GM12878 (cell line): ENCODE measurements at regions not wholly inside any gene's neighbourhood (a gene's known extent, or its start where the extent isn't known, plus 50 kb on each side); places are given as distances from the start of the nearest gene placed in this dataset.

ENCODE experiments used
- ATAC-seq: fragments of 200-7000 bp; cut with Tn5 transposase; 3 replicates; pipeline ENCODE4 v1.9.1; 2020; ENCODE audit warnings: mild to moderate bottlenecking, moderate library complexity
- BruUV-seq: library from RNA; stranded (reverse); fragments of 400-500 nt; replicated peaks from 2 replicates; lab custom pipeline; 2021; lab: Mats Ljungman, UMichigan
- CTCF ChIA-PET: fragments of 300-600 bp; sonication (Branson Sonifier 250); formaldehyde crosslinking; extraction: SDS; loops from one replicate; lab custom pipeline; 2021; ENCODE audit warnings: inconsistent platforms; lab: Yijun Ruan, JAX
- POLR2A ChIA-PET: fragments of 350-600 bp; formaldehyde crosslinking; extraction: SDS; loops from one replicate; lab custom pipeline; 2021; ENCODE audit warnings: inconsistent platforms; lab: Charles Lee
- RAD21 ChIA-PET: fragments of 300-600 bp; sonication (Branson Sonifier 250); formaldehyde crosslinking; loops from one replicate; lab custom pipeline; 2023; ENCODE audit warnings: antibody characterized with exemption; ENCODE audit not compliant: unreplicated experiment; lab: Charles Lee
- SMC1A ChIA-PET: fragments of 300-600 bp; sonication (Branson Sonifier 250); formaldehyde crosslinking; loops from one replicate; lab custom pipeline; 2023; ENCODE audit not compliant: unreplicated experiment, uncharacterized antibody; lab: Charles Lee
- DNase-seq: peaks from one replicate; pipeline ENCODE4 v3.0.0-alpha.2; 2011; ENCODE audit warnings: low read depth, low spot score
- FAIRE-seq: peaks from 3 replicates; lab custom pipeline; 2011; peaks lifted over from hg19 to GRCh38; lab: Jason Lieb, UNC
- H2AFZ ChIP-seq: 2 replicates; pipeline ENCODE4 v1.6.0; 2011; ENCODE audit warnings: low read depth, low read length, control low read depth; ENCODE audit not compliant: control insufficient read depth
- H3K27ac ChIP-seq: 2 replicates; pipeline ENCODE4 v1.5.1; 2011; ENCODE audit warnings: control low read depth; ENCODE audit not compliant: control insufficient read depth, insufficient read depth
- H3K27me3 ChIP-seq, 2 experiments: replicated peaks in 1 of 2; 2 replicates each; pipeline versions ENCODE4 v1.6.0 to v1.6.1; 2011; ENCODE audit warnings: low read length in 1 of 2; ENCODE audit not compliant: control insufficient read depth in 2 of 2, insufficient read depth in 2 of 2
- H3K36me3 ChIP-seq, 2 experiments: 2 replicates each; pipeline ENCODE4 v1.5.1; 2011; ENCODE audit warnings: low read length in 1 of 2; ENCODE audit not compliant: control insufficient read depth in 2 of 2, insufficient read depth in 2 of 2
- H3K4me1 ChIP-seq: 2 replicates; pipeline ENCODE4 v1.6.1; 2011; ENCODE audit warnings: mild to moderate bottlenecking, low read length, moderate library complexity, mixed read lengths; ENCODE audit not compliant: control insufficient read depth, insufficient read depth
- H3K4me2 ChIP-seq: 2 replicates; pipeline ENCODE4 v1.6.0; 2011; ENCODE audit warnings: control low read depth; ENCODE audit not compliant: control insufficient read depth, insufficient read depth
- H3K4me3 ChIP-seq: fragments of 200-600 bp; sonication (generic); 2 replicates; pipeline ENCODE4 v1.5.1; 2016
- H3K79me2 ChIP-seq: 2 replicates; pipeline ENCODE4 v1.6.0; 2011; ENCODE audit warnings: low read length; ENCODE audit not compliant: control insufficient read depth, insufficient read depth
- H3K9ac ChIP-seq: 2 replicates; pipeline ENCODE4 v1.8.0; 2011; ENCODE audit warnings: low read length, control low read depth, mixed read lengths; ENCODE audit not compliant: control insufficient read depth, insufficient read depth
- H3K9me3 ChIP-seq: replicated peaks from 3 replicates; pipeline ENCODE4 v1.5.1; 2011; ENCODE audit warnings: mild to moderate bottlenecking, low read length; ENCODE audit not compliant: control insufficient read depth, insufficient read depth
- H4K20me1 ChIP-seq: 2 replicates; pipeline ENCODE4 v1.6.0; 2011; ENCODE audit not compliant: control insufficient read depth, insufficient read depth
- CBX5 ChIP-seq: sonication (generic); IDR thresholded peaks from 2 replicates; pipeline ENCODE4 v1.6.1; 2016; ENCODE audit warnings: low read depth, moderate library complexity, mild to moderate bottlenecking, inconsistent platforms
- CEBPZ ChIP-seq: fragments of 150-350 bp; IDR thresholded peaks from 2 replicates; pipeline ENCODE4 v1.6.1; 2016; ENCODE audit warnings: low read depth, low read length
- CREM ChIP-seq: IDR thresholded peaks from 2 replicates; pipeline ENCODE4 v1.6.1; 2014; ENCODE audit warnings: antibody characterized with exemption, low read depth
- HCFC1 ChIP-seq: fragments of 150-350 bp; IDR thresholded peaks from 2 replicates; pipeline ENCODE4 v1.6.1; 2014; ENCODE audit warnings: low read length
- MEF2A ChIP-seq: IDR thresholded peaks from 2 replicates; pipeline ENCODE4 v1.6.1; 2011; ENCODE audit warnings: low read depth, mild to moderate bottlenecking, low read length, moderate library complexity; ENCODE audit not compliant: insufficient read depth
- MEF2B ChIP-seq: fragments of 450-650 bp; IDR thresholded peaks from 2 replicates; pipeline ENCODE4 v1.6.1; 2018; ENCODE audit warnings: mild to moderate bottlenecking, moderate library complexity; ENCODE audit not compliant: partially characterized antibody, poor library complexity, severe bottlenecking
- NFIC ChIP-seq: IDR thresholded peaks from 2 replicates; pipeline ENCODE4 v1.6.1; 2012; ENCODE audit warnings: low read depth, mild to moderate bottlenecking, inconsistent platforms, low read length, moderate library complexity
- POLR2AphosphoS5 ChIP-seq: IDR thresholded peaks from 2 replicates; pipeline ENCODE4 v1.6.1; 2011; ENCODE audit warnings: mild to moderate bottlenecking, low read length, inconsistent platforms
- SMARCA5 ChIP-seq: fragments of 450-650 bp; IDR thresholded peaks from 2 replicates; pipeline ENCODE4 v1.6.1; 2017; ENCODE audit warnings: mild to moderate bottlenecking
- SPI1 ChIP-seq: IDR thresholded peaks from 2 replicates; pipeline ENCODE4 v1.6.1; 2011; ENCODE audit warnings: low read depth, mild to moderate bottlenecking, low read length, moderate library complexity, borderline replicate concordance; ENCODE audit not compliant: insufficient read depth
- SUZ12 ChIP-seq: fragments of 200-600 bp; sonication (generic); IDR thresholded peaks from one replicate; pipeline ENCODE4 v1.6.1; 2018; ENCODE audit warnings: antibody characterized with exemption, mild to moderate bottlenecking; ENCODE audit not compliant: unreplicated experiment
- TBL1XR1 ChIP-seq: IDR thresholded peaks from 2 replicates; pipeline ENCODE4 v1.6.1; 2012; ENCODE audit warnings: low read depth, low read length, improper control_type of control experiment
- ZSCAN29 ChIP-seq: fragments of 450-650 bp; IDR thresholded peaks from 2 replicates; pipeline ENCODE4 v1.6.1; 2017; ENCODE audit warnings: mild to moderate bottlenecking, moderate library complexity
- WGBS: methylation state at CpG from one replicate; pipeline ENCODE4 v1.1.6; 2016; ENCODE audit warnings: low lambda C conversion rate; ENCODE audit not compliant: insufficient replicate concordance, insufficient coverage; ENCODE audit errors: missing lambda C conversion rate; 5-methylcytosine and 5-hydroxymethylcytosine counted together
- in situ Hi-C: fragments of 300-500 bp; cut with MboI; formaldehyde crosslinking; loops from 9 replicates; pipeline ENCODE4 v1.14.3; 2018; ENCODE audit warnings: mixed read lengths
- intact Hi-C: fragments of 100-400 bp; cut with micrococcal nuclease; formaldehyde crosslinking; loops from one replicate; pipeline ENCODE4 v1.14.2; 2022; ENCODE audit not compliant: unreplicated experiment
- TF ChIP-seq, protein P1 (sequence below): fragments of 150-350 bp; IDR thresholded peaks from 2 replicates; pipeline ENCODE4 v1.6.1; 2014; ENCODE audit warnings: mild to moderate bottlenecking, low read depth, low read length
- TF ChIP-seq, protein P2 (sequence below): IDR thresholded peaks from 2 replicates; pipeline ENCODE4 v1.6.1; 2012; ENCODE audit warnings: low read depth, low read length, improper control_type of control experiment
- TF ChIP-seq, protein P3 (sequence below): fragments of 450-650 bp; IDR thresholded peaks from 2 replicates; pipeline ENCODE4 v1.6.1; 2017; ENCODE audit warnings: mild to moderate bottlenecking
- TF ChIP-seq, protein P4 (sequence below): IDR thresholded peaks from 2 replicates; pipeline ENCODE4 v1.6.1; 2012; ENCODE audit warnings: low read depth, low read length, improper control_type of control experiment

GRCh38 chr11:119520400-119520799, 97.4 kb upstream of the THY1 start:
- ATAC-seq (no peak), FAIRE-seq (no peak), DNase-seq (no peak)
- ChIA-PET POLR2A (no interaction called here), RAD21 (no interaction called here), CTCF (interaction anchor here (1.4 to 2.4 kb wide), 2 partner anchors 10 to 164 kb away, joined by 3 to 5 read pairs; no protein-coding TSS in a partner anchor), SMC1A (no interaction called here)
- H3K4me1 ChIP-seq, result peaks cover 6% of the 10 kb centered on the region
- no peaks in the 10 kb centered on the region for H3K79me2 ChIP-seq
- intact Hi-C loops (no loop called here), in situ Hi-C loops (no loop called here)
- no peak overlapping the region for H3K4me3 ChIP-seq
- H3K36me3 ChIP-seq, result no peaks in the 10 kb centered on the region
- BruUV-seq, result no TSS peak
- no peak overlapping the region for H3K9ac ChIP-seq
- H3K9me3 ChIP-seq, result no peaks in the 10 kb centered on the region
- 60% methylated on average over 1 of the region's 1 CpG for WGBS
- no peak overlapping the region for H3K27ac ChIP-seq
- H4K20me1 ChIP-seq, result no peaks in the 10 kb centered on the region
- H3K27me3 ChIP-seq, result peaks cover 0 to 3% of the 10 kb centered on the region in 2 experiments; a peak in 2 of 4 replicates
- no peak overlapping the region for H2AFZ ChIP-seq
- H3K4me2 ChIP-seq, result no peak overlapping the region
- TF ChIP-seq, protein P1, sequence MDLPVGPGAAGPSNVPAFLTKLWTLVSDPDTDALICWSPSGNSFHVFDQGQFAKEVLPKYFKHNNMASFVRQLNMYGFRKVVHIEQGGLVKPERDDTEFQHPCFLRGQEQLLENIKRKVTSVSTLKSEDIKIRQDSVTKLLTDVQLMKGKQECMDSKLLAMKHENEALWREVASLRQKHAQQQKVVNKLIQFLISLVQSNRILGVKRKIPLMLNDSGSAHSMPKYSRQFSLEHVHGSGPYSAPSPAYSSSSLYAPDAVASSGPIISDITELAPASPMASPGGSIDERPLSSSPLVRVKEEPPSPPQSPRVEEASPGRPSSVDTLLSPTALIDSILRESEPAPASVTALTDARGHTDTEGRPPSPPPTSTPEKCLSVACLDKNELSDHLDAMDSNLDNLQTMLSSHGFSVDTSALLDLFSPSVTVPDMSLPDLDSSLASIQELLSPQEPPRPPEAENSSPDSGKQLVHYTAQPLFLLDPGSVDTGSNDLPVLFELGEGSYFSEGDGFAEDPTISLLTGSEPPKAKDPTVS, result no peak
- TF ChIP-seq ZSCAN29, result no peak
- no peak for TF ChIP-seq NFIC
- TF ChIP-seq CBX5, result no peak
- TF ChIP-seq SMARCA5, result no peak
- no peak for TF ChIP-seq HCFC1
- TF ChIP-seq CEBPZ, result no peak
- no peak for TF ChIP-seq SUZ12
- no peak for TF ChIP-seq TBL1XR1
- TF ChIP-seq POLR2AphosphoS5, result no peak
- TF ChIP-seq CREM, result no peak
- no peak for TF ChIP-seq MEF2A
- TF ChIP-seq, protein P2, sequence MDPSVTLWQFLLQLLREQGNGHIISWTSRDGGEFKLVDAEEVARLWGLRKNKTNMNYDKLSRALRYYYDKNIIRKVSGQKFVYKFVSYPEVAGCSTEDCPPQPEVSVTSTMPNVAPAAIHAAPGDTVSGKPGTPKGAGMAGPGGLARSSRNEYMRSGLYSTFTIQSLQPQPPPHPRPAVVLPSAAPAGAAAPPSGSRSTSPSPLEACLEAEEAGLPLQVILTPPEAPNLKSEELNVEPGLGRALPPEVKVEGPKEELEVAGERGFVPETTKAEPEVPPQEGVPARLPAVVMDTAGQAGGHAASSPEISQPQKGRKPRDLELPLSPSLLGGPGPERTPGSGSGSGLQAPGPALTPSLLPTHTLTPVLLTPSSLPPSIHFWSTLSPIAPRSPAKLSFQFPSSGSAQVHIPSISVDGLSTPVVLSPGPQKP, result no peak
- TF ChIP-seq, protein P3, sequence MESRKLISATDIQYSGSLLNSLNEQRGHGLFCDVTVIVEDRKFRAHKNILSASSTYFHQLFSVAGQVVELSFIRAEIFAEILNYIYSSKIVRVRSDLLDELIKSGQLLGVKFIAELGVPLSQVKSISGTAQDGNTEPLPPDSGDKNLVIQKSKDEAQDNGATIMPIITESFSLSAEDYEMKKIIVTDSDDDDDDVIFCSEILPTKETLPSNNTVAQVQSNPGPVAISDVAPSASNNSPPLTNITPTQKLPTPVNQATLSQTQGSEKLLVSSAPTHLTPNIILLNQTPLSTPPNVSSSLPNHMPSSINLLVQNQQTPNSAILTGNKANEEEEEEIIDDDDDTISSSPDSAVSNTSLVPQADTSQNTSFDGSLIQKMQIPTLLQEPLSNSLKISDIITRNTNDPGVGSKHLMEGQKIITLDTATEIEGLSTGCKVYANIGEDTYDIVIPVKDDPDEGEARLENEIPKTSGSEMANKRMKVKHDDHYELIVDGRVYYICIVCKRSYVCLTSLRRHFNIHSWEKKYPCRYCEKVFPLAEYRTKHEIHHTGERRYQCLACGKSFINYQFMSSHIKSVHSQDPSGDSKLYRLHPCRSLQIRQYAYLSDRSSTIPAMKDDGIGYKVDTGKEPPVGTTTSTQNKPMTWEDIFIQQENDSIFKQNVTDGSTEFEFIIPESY, result no peak
- TF ChIP-seq MEF2B, result no peak
- TF ChIP-seq SPI1, result no peak
- TF ChIP-seq, protein P4, sequence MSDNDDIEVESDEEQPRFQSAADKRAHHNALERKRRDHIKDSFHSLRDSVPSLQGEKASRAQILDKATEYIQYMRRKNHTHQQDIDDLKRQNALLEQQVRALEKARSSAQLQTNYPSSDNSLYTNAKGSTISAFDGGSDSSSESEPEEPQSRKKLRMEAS, result no peak
